Stimulated activated CD4-positive, alpha-beta T cell treated with anti-CD3 and anti-CD28 coated beads, TNF-alpha, amount 100 ng/mL, for 1 hour (primary cell): ENCODE measurements at regions not wholly inside any gene's neighbourhood (a gene's known extent, or its start where the extent isn't known, plus 50 kb on each side); places are given as distances from the start of the nearest gene placed in this dataset.

Experiments used
- DNase-seq, 3 donors: peaks; one replicate each; pipeline ENCODE4 v3.0.0-alpha.2; 2020; ENCODE audit warnings: low read depth in 3 of 3, low spot score in 1 of 3

GRCh38 chr5:173780235-173781234 lies 107.6 kb upstream of the CPEB4 start:
- no peak for DNase-seq

- no peak for DNase-seq
Observed at GRCh38 chr5:173781432-173781815, 106.7 kb upstream of the CPEB4 start.

GRCh38 chr5:173781816-173782670 lies 106.1 kb upstream of the CPEB4 start:
- DNase-seq: peak; percentile 21 to 32 (median 25)

- no peak for DNase-seq
Observed at GRCh38 chr5:173782671-173783101, 105.5 kb upstream of the CPEB4 start.

GRCh38 chr5:173783371-173783770 lies 104.8 kb upstream of the CPEB4 start:
- no peak for DNase-seq

- no peak for DNase-seq
Observed at GRCh38 chr5:173785400-173785799, 102.7 kb upstream of the CPEB4 start.

- no peak for DNase-seq
Observed at GRCh38 chr5:173785866-173786265, 102.3 kb upstream of the CPEB4 start.

- no peak for DNase-seq
Observed at GRCh38 chr5:173786286-173787187, 101.6 kb upstream of the CPEB4 start.

- no peak for DNase-seq
Observed at GRCh38 chr5:173789031-173789920, 98.9 kb upstream of the CPEB4 start.

GRCh38 chr5:173790177-173790719 lies 97.9 kb upstream of the CPEB4 start:
- no peak for DNase-seq

GRCh38 chr5:173790836-173791546 lies 97.2 kb upstream of the CPEB4 start:
- DNase-seq: no peak

GRCh38 chr5:173791878-173792277 lies 96.3 kb upstream of the CPEB4 start:
- DNase-seq: no peak

- no peak for DNase-seq
Observed at GRCh38 chr5:173792781-173793547, 95.2 kb upstream of the CPEB4 start.

GRCh38 chr5:173793648-173794548 lies 94.3 kb upstream of the CPEB4 start:
- no peak for DNase-seq

GRCh38 chr5:173794901-173795416 lies 93.2 kb upstream of the CPEB4 start:
- DNase-seq: no peak

- no peak for DNase-seq
Observed at GRCh38 chr5:173795601-173796000, 92.5 kb upstream of the CPEB4 start.
